Bronchial epithelial cell (primary cell): ENCODE measurements at regions not wholly inside any gene's neighbourhood (a gene's known extent, or its start where the extent isn't known, plus 50 kb on each side); places are given as distances from the start of the nearest gene placed in this dataset.

ENCODE experiments used
- DNase-seq: peaks from one replicate; pipeline ENCODE4 v3.0.0-alpha.2; 2010; ENCODE audit warnings: low read depth
- FAIRE-seq: peaks from 2 replicates; lab custom pipeline; 2011; peaks lifted over from hg19 to GRCh38; lab: Jason Lieb, UNC
- H3K27me3 ChIP-seq: 2 replicates; pipeline ENCODE4 v1.5.1; 2011; ENCODE audit warnings: low read length; ENCODE audit not compliant: control insufficient read depth, insufficient read depth
- H3K36me3 ChIP-seq: 2 replicates; pipeline ENCODE4 v1.5.1; 2011; ENCODE audit warnings: low read length; ENCODE audit not compliant: control insufficient read depth, insufficient read depth
- H3K4me3 ChIP-seq: 2 replicates; pipeline ENCODE4 v1.5.1; 2011; ENCODE audit warnings: mild to moderate bottlenecking, low read depth, low read length, control low read depth
- CTCF ChIP-seq: IDR thresholded peaks from 2 replicates; pipeline ENCODE4 v1.5.1; 2011; ENCODE audit warnings: mild to moderate bottlenecking, moderate library complexity, low read length, control low read depth, inconsistent platforms; ENCODE audit not compliant: insufficient read depth, severe bottlenecking

- Histone ChIP-seq H3K4me3 (no peak overlapping the region), H3K27me3 (no peaks in the 10 kb centered on the region), H3K36me3 (no peaks in the 10 kb centered on the region)
- DNase-seq (no peak), FAIRE-seq (no peak)
- TF ChIP-seq CTCF, result no peak
Observed at GRCh38 chr4:32574803-32575202, 1854.6 kb downstream of the PCDH7 start.

- Histone ChIP-seq H3K27me3 (no peaks in the 10 kb centered on the region), H3K4me3 (no peak overlapping the region), H3K36me3 (no peaks in the 10 kb centered on the region)
- no peak for FAIRE-seq
- DNase-seq, result no peak
- TF ChIP-seq CTCF, result no peak
Observed at GRCh38 chr4:32589097-32589496, 1868.9 kb downstream of the PCDH7 start.

DNA sequence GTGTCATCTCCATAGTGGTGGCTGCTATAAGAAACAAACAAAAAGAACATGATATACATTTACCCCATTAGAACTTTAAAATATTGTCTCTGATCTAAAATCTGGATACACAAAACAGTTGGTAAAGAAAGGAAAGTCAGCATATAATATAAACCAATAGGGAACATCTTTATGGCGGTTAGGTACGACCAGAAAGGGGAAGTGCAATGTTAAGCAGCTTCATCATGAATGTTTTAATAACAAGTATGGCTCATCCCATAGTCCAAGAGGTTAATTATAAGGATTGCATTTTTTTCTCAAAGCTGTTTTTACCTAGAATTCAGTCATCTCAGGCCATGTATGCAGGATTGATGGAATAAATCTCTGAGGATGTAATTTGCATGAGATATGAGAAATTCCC is 1869.7 kb downstream of the PCDH7 start:
- Histone ChIP-seq H3K36me3 (no peaks in the 10 kb centered on the region), H3K27me3 (no peaks in the 10 kb centered on the region), H3K4me3 (no peak overlapping the region)
- TF ChIP-seq CTCF, result no peak
- DNase-seq, result no peak
- FAIRE-seq, result no peak

DNA sequence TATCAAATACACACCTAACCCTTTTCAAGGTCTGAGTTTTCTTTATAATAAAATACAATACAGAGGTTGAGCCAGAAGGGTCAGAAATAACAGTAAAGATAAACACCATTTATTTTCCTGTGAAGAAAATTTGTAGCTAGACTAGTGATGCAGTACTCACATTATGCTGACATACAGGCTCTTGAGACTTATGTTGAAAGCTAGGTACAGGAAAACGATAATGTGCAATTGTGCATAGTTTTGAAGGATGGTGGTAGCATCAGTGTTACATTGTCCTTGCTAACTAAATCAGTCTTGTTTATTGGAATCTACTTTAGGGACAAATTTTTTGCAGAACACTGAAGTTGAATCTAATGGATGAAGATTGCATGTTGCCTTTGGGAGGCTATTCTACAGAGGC is 1877.2 kb downstream of the PCDH7 start:
- Histone ChIP-seq H3K36me3 (no peaks in the 10 kb centered on the region), H3K4me3 (no peak overlapping the region), H3K27me3 (no peaks in the 10 kb centered on the region)
- FAIRE-seq (no peak), DNase-seq (no peak)
- TF ChIP-seq CTCF, result no peak

GRCh38 chr4:32601848-32602247 is 1881.7 kb downstream of the PCDH7 start:
- TF ChIP-seq CTCF, result no peak
- no peak overlapping the region for H3K4me3 ChIP-seq

DNA sequence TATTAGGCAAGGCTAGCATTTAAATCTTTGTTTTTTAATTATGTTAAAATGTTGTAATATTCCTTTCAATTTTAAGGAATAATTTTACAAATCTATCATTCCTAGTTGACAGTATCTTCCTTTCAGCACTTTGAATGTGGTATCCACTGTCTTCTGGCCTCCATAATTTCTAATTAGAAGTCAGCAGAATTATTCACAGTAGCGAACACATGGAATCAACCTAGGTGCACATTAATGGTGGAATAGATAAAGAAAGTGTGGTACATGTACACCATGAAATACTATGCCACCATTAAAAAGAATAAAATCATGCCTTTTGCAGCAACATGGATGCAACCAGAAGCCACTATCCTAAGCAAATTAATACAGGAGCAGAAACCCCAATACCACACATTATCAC is 1887.8 kb downstream of the PCDH7 start:
- Histone ChIP-seq H3K27me3 (no peaks in the 10 kb centered on the region), H3K36me3 (no peaks in the 10 kb centered on the region), H3K4me3 (no peak overlapping the region)
- no peak for TF ChIP-seq CTCF
- DNase-seq (no peak), FAIRE-seq (no peak)

More at GRCh38 chr4:32601848-32602247, 1881.7 kb downstream of the PCDH7 start:
- FAIRE-seq (no peak), DNase-seq (no peak)
- H3K27me3 ChIP-seq, result no peaks in the 10 kb centered on the region
- H3K36me3 ChIP-seq, result no peaks in the 10 kb centered on the region
